KBM-7 (cell line): ENCODE measurements at regions not wholly inside any gene's neighbourhood (a gene's known extent, or its start where the extent isn't known, plus 50 kb on each side); places are given as distances from the start of the nearest gene placed in this dataset.

ENCODE experiments used
- DNase-seq: peaks from one replicate; pipeline ENCODE4 v3.0.0-alpha.2; 2015
- in situ Hi-C: fragments of 300-500 bp; cut with MboI; formaldehyde crosslinking; loops from 2 replicates; pipeline ENCODE4 v1.14.3; 2020; ENCODE audit warnings: low sequenced_read_pairs, low pct_unique_long_range_greater_than_20kb, mixed read lengths

GRCh38 chr6:91683240-91683639 is 1096.4 kb upstream of the MAP3K7 start:
- in situ Hi-C loops = no loop called here
- DNase-seq = no peak

DNA sequence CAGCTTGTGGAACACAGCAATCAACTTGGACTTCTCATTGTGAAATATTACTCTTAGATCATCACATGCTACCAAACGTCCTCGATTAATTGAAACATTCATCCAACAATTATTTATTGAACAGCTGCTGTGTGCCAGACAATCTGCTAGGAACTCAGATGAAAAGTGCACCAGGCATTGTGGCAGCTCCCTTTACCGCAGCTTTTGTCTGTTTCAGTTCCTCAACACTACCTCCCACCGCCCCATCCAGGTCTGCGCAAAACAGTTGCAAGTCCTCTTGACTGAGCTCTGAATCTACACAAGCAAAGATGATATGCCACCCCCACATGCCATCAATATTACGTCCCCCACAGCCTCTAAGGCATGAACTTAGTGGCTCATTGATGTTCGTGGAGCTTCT is 1094.4 kb upstream of the MAP3K7 start:
- in situ Hi-C loops = no loop called here
- no peak for DNase-seq

GRCh38 chr6:91678679-91679446 is 1092.0 kb upstream of the MAP3K7 start:
- in situ Hi-C loops = no loop called here
- no peak for DNase-seq

DNA sequence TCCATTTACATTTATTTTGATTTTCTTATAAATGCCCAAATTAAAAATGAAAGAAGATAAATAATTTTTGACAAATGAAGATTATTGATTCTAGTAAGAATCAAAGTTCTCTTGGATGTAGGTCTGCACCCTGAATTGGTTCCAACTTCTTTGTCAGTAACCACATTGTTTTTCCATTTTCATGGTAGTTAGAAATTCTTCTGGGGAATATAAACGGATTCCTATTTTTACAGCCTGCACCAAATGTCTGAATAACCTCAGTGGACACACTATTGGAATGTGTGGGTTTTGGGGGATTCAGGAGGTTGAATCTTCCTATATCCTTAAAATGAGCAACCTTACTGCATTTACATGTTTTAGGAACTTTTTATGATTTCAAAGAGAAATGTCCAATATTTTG is 1085.3 kb upstream of the MAP3K7 start:
- in situ Hi-C loops = no loop called here
- no peak for DNase-seq

DNA sequence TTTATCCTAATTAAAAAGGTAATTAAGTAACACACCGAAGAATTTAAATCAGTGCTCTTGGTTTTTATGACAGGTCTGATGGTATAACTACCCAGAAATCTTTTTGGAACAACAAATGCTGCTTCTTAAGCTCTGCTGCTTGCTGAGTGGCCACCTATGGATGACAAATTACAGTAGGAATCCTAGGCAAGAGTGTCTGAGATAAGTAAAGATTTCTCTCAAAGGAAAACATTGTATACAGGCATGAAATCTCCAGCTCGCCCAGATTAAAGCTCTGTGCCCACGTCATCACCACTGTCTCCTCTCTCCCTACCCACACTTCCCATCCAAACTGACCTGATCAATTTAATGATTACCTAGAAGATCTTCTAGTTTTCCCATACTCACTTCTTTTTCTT is 1083.0 kb upstream of the MAP3K7 start:
- in situ Hi-C loops = no loop called here
- no peak for DNase-seq

- in situ Hi-C loops = no loop called here
- DNase-seq = no peak
These were observed 1082.4 kb upstream of the MAP3K7 start for GRCh38 chr6:91669154-91669870.

DNA sequence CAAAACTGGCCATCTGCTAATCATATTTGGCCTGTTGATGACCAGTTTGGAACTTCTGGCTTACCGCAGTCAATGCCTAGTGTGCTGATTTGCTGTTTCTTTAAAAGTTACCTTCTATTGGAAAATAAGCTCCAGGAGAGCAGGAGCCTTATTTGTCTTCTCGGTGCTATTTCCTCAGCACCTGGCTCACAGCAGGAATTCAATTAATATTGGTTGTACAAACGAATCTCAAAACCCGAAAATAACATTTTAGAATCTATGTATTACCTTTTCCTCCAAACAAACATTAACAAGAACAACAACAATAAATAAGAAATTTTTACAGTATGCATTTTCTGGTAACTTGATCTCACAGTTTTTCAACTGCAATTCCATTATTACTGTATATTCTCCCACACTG is 1080.7 kb upstream of the MAP3K7 start:
- in situ Hi-C loops = no loop called here

GRCh38 chr6:91664327-91664959 is 1077.6 kb upstream of the MAP3K7 start:
- DNase-seq = no peak
- in situ Hi-C loops = no loop called here

More for the DNA sequence above, 1080.7 kb upstream of the MAP3K7 start:
- DNase-seq = no peak

DNA sequence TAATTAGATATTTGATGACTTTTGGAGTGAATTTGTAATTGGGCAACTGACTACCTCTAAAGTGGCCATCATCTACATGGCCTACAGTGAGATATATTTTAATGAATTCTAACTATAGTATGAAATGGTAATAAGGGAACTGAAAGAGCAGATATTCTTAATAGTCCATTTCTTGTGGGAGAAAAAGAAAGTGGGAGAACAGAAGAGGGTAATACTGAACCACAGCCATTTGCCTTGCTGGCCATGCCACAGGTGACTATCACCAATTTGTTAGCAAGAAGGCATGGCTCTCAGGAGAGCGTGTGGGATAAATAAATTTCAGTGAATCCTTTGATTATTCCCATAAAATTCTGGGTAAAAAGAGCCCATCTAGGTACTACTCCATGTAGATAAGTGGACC is 1074.0 kb upstream of the MAP3K7 start:
- no peak for DNase-seq
- in situ Hi-C loops = no loop called here

- in situ Hi-C loops = no loop called here
- DNase-seq = no peak
These were observed 1073.0 kb upstream of the MAP3K7 start for GRCh38 chr6:91659891-91660290.

DNA sequence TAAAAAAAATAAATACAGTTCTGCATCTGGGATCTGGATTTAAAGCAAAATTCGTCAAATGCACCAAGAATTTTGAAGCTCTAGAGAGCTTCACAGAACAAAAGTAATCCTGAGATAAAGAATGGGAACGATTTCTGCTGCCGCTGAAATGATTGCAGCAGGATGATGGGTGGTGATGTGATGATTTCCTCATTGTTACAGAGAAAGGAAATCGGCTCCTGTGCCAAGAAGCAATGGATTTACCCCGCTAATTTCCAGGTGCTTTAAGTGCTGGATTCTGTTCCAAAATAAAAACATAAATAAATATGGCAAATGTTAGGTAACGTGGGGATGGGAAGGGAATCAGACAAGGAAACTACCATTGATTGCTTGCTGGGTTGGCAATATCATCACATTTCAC is 1067.9 kb upstream of the MAP3K7 start:
- DNase-seq = no peak
- in situ Hi-C loops = no loop called here

GRCh38 chr6:91654357-91654756 is 1067.5 kb upstream of the MAP3K7 start:
- no peak for DNase-seq
- in situ Hi-C loops = no loop called here

- no peak for DNase-seq
- in situ Hi-C loops = no loop called here
These were observed 1067.0 kb upstream of the MAP3K7 start for GRCh38 chr6:91653895-91654294.

- no peak for DNase-seq
- in situ Hi-C loops = no loop called here
These were observed 1066.3 kb upstream of the MAP3K7 start for GRCh38 chr6:91653076-91653723.

DNA sequence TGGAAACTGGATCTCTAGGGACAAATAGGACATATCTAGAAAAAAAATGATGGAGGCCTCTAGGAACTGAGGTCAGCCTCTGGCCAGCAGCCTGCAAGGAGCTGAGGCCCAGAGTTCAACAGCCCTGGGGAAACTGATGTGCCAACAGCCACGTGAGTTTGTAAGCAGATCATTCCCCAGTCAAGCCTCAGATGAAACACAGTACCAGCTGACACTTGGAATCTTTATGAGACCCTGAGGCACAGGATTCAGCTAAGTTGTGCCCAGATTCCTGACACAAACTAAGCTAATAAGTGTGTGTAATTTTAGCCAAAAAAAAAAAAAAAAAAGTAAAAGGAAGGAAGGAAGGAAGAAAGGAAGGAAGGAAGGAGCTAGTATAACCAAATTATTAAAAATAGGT is 1059.8 kb upstream of the MAP3K7 start:
- no peak for DNase-seq
- in situ Hi-C loops = no loop called here

GRCh38 chr6:91645811-91646210 is 1058.9 kb upstream of the MAP3K7 start:
- in situ Hi-C loops = no loop called here
- no peak for DNase-seq

- no peak for DNase-seq
- in situ Hi-C loops = no loop called here
These were observed 1050.3 kb upstream of the MAP3K7 start for GRCh38 chr6:91637217-91637616.

DNA sequence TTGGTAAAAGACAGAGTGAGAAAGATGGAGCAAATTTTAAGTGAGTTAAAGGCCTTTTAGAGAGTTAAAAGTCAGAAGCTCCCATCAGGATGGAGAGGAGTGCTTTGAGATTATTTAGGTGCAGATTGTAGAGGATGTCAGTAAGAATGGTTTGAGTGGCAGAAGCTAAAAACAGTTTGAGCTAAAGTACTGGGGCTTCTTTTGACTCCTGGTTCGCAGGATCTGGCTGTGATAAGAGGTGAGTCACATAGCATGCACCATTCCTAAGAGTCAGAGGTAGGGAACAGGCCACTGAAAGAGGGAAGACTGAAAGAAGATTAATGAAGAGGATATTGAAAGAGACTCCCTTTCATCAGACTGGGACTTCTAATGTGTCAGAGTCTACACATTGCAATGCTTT is 1047.9 kb upstream of the MAP3K7 start:
- no peak for DNase-seq
- in situ Hi-C loops = no loop called here

DNA sequence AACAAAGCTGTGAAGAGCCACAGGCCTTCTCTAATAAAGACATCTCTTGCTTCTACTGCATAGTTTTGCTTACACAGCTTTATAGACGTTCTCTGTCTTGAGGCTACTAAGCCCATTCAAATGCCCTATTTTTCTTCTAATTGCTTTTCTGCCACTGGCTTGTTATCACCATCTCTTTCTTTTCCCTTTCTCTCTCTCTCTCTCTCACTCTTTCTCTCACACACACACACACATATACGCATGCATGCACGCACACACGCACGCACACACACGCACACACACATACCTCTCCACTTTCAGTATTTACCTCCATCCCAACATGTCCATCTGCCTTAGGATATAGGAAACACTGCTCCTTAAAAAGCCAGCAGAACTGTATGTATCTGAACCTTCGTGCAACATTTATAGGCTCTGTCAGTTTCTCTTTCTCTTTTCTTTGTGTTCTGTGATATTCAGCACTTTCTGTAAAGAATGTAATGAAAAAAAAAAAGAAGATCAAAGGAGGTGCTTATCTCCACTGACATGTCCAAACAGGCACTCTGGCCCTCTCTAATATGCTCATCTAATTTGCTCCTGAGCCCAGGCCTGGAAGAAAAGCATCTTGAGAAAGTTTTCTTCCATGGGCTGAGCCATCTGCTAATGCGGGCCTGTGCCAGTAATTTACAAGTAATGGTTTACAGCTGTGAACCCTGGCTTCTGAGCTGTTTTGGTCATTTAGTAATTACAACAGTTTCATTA is 1046.7 kb upstream of the MAP3K7 start:
- in situ Hi-C loops = no loop called here
- no peak for DNase-seq
